OCI-LY7 (cell line): ENCODE measurements at regions not wholly inside any gene's neighbourhood (a gene's known extent, or its start where the extent isn't known, plus 50 kb on each side); places are given as distances from the start of the nearest gene placed in this dataset.
"Not testable (repeated sequence)": the region's sequence is repeated elsewhere in the genome, so short reads cannot be mapped to it uniquely, and the experiment has no call there.

ENCODE experiments used
- BruUV-seq: library from RNA; stranded (reverse); fragments of 400-500 nt; replicated peaks from 2 replicates; lab custom pipeline; 2021; lab: Mats Ljungman, UMichigan
- CTCF ChIA-PET: fragments of 300-600 bp; sonication (Branson Sonifier 250); formaldehyde crosslinking; loops from one replicate; lab custom pipeline; 2022; ENCODE audit warnings: antibody characterized with exemption; ENCODE audit not compliant: unreplicated experiment; lab: Charles Lee
- POLR2A ChIA-PET: fragments of 300-600 bp; sonication (Branson Sonifier 250); formaldehyde crosslinking; loops from one replicate; lab custom pipeline; 2022; ENCODE audit warnings: antibody characterized with exemption; lab: Charles Lee
- DNase-seq: peaks from one replicate; pipeline ENCODE4 v3.0.0-alpha.2; 2015; ENCODE audit warnings: low spot score
- H2AFZ ChIP-seq: fragments of 200-600 bp; sonication (generic), shearing (Covaris generic); 2 replicates; pipeline ENCODE4 v1.6.1; 2014; ENCODE audit warnings: mild to moderate bottlenecking, antibody characterized with exemption, low read length, moderate library complexity
- H3K27ac ChIP-seq: fragments of 200-600 bp; sonication (generic); 2 replicates; pipeline ENCODE4 v1.5.1; 2014; ENCODE audit warnings: mixed run types, low read depth, mild to moderate bottlenecking, moderate library complexity, low read length, inconsistent platforms; ENCODE audit not compliant: poor library complexity, severe bottlenecking
- H3K36me3 ChIP-seq: fragments of 200-600 bp; sonication (generic); 2 replicates; pipeline ENCODE4 v1.6.1; 2014; ENCODE audit warnings: mild to moderate bottlenecking, antibody characterized with exemption, low read length, moderate library complexity, mixed read lengths; ENCODE audit not compliant: insufficient read depth
- H3K4me1 ChIP-seq: fragments of 200-600 bp; sonication (generic); 2 replicates; pipeline ENCODE4 v1.5.1; 2014; ENCODE audit warnings: mild to moderate bottlenecking, low read length; ENCODE audit not compliant: insufficient read depth, poor library complexity, severe bottlenecking
- H3K4me2 ChIP-seq: fragments of 200-600 bp; sonication (generic); 2 replicates; pipeline ENCODE4 v1.6.1; 2014; ENCODE audit warnings: mild to moderate bottlenecking, low read length
- H3K4me3 ChIP-seq: fragments of 200-600 bp; sonication (generic); 2 replicates; pipeline ENCODE4 v1.5.1; 2014; ENCODE audit warnings: mild to moderate bottlenecking, low read depth, low read length; ENCODE audit not compliant: poor library complexity, severe bottlenecking
- H3K79me2 ChIP-seq: fragments of 200-600 bp; sonication (generic); 2 replicates; pipeline ENCODE4 v1.6.1; 2016; ENCODE audit warnings: low read depth, mild to moderate bottlenecking, low read length, moderate library complexity, mixed read lengths; ENCODE audit not compliant: insufficient read depth
- H3K9me2 ChIP-seq: fragments of 200-600 bp; sonication (generic); 2 replicates; pipeline ENCODE4 v1.6.1; 2016; ENCODE audit warnings: mild to moderate bottlenecking, low read length, mixed read lengths; ENCODE audit not compliant: insufficient read depth
- H3K9me3 ChIP-seq: fragments of 200-600 bp; sonication (generic); 2 replicates; pipeline ENCODE4 v1.6.1; 2014; ENCODE audit warnings: mild to moderate bottlenecking, mixed run types, low read length, mixed read lengths
- H4K20me1 ChIP-seq: fragments of 200-600 bp; sonication (generic); 2 replicates; pipeline ENCODE4 v1.6.1; 2014; ENCODE audit warnings: mild to moderate bottlenecking, antibody characterized with exemption, low read length, moderate library complexity, mixed read lengths; ENCODE audit not compliant: insufficient read depth
- CTCF ChIP-seq: fragments of 200-600 bp; sonication (generic); conservative IDR thresholded peaks from 2 replicates; pipeline ENCODE4 v1.5.1; 2014; ENCODE audit warnings: mild to moderate bottlenecking, antibody characterized with exemption, low read length, moderate library complexity, mixed read lengths
- EZH2phosphoT487 ChIP-seq: fragments of 200-600 bp; sonication (generic); IDR thresholded peaks from 2 replicates; pipeline ENCODE4 v1.6.1; 2018; ENCODE audit warnings: low read depth, borderline replicate concordance, mild to moderate bottlenecking, mixed run types, antibody characterized with exemption, low read length, moderate library complexity, mixed read lengths
- intact Hi-C: fragments of 100-400 bp; cut with micrococcal nuclease; formaldehyde crosslinking; loops from one replicate; pipeline ENCODE4 v1.10.0; 2022; ENCODE audit not compliant: unreplicated experiment

- Histone ChIP-seq H3K9me2 (no peaks in the 10 kb centered on the region), H3K9me3 (no peaks in the 10 kb centered on the region), H3K4me3 (no peak overlapping the region), H2AFZ (no peak overlapping the region), H4K20me1 (no peaks in the 10 kb centered on the region), H3K4me1 (no peaks in the 10 kb centered on the region), H3K4me2 (no peak overlapping the region), H3K36me3 (no peaks in the 10 kb centered on the region), H3K27ac (no peak overlapping the region), H3K79me2 (no peaks in the 10 kb centered on the region)
- BruUV-seq, result no TSS peak
- no peak for TF ChIP-seq EZH2phosphoT487
- TF ChIP-seq CTCF, result no peak
- intact Hi-C loops, result no loop called here
- DNase-seq, result no peak
- ChIA-PET POLR2A (no interaction called here), CTCF (no interaction called here)
Measured at GRCh38 chr9:107577140-107577776, 87.7 kb upstream of the KLF4 start.

- Histone ChIP-seq H3K9me2 (no peaks in the 10 kb centered on the region), H3K79me2 (no peaks in the 10 kb centered on the region), H2AFZ (no peak overlapping the region), H3K36me3 (no peaks in the 10 kb centered on the region), H3K4me3 (no peak overlapping the region), H3K4me2 (no peak overlapping the region), H4K20me1 (no peaks in the 10 kb centered on the region), H3K27ac (no peak overlapping the region), H3K4me1 (no peaks in the 10 kb centered on the region), H3K9me3 (no peaks in the 10 kb centered on the region)
- TF ChIP-seq CTCF, result no peak
- no peak for TF ChIP-seq EZH2phosphoT487
- intact Hi-C loops, result no loop called here
- DNase-seq, result no peak
- ChIA-PET CTCF (no interaction called here), POLR2A (no interaction called here)
- no TSS peak for BruUV-seq
Measured at GRCh38 chr9:107571148-107571547, 81.6 kb upstream of the KLF4 start.

- Histone ChIP-seq H3K9me2 (no peaks in the 10 kb centered on the region), H3K79me2 (no peaks in the 10 kb centered on the region), H4K20me1 (no peaks in the 10 kb centered on the region), H2AFZ (no peak overlapping the region), H3K9me3 (no peaks in the 10 kb centered on the region), H3K4me3 (no peak overlapping the region), H3K36me3 (no peaks in the 10 kb centered on the region), H3K4me2 (no peak overlapping the region), H3K4me1 (no peaks in the 10 kb centered on the region), H3K27ac (no peak overlapping the region)
- intact Hi-C loops, result no loop called here
- no TSS peak for BruUV-seq
- ChIA-PET CTCF (no interaction called here), POLR2A (no interaction called here)
- TF ChIP-seq CTCF, result no peak
- no peak for TF ChIP-seq EZH2phosphoT487
- DNase-seq, result no peak
Measured at GRCh38 chr9:107569174-107569573, 79.6 kb upstream of the KLF4 start.

GRCh38 chr9:107568406-107568805 lies 78.8 kb upstream of the KLF4 start:
- H4K20me1 ChIP-seq, H3K79me2 ChIP-seq, H3K4me1 ChIP-seq, H3K36me3 ChIP-seq, H3K4me2 ChIP-seq, H2AFZ ChIP-seq, CTCF ChIA-PET, POLR2A ChIA-PET, H3K27ac ChIP-seq, BruUV-seq, H3K4me3 ChIP-seq, DNase-seq, H3K9me3 ChIP-seq, intact Hi-C loops, H3K9me2 ChIP-seq: not testable (repeated sequence)
